Body of pancreas (tissue), 4 donors: ENCODE measurements at regions not wholly inside any gene's neighbourhood (a gene's known extent, or its start where the extent isn't known, plus 50 kb on each side); places are given as distances from the start of the nearest gene placed in this dataset.

Source experiments
- CTCF ChIP-seq, 7 experiments: fragments of 450-650 bp in 4 of 7; fragments of 200-600 bp in 3 of 7; sonication (generic) in 3 of 7; IDR thresholded peaks; one replicate each; pipeline ENCODE4 v1.5.1; 2016 to 2019; ENCODE audit warnings: antibody characterized with exemption in 7 of 7
- POLR2A ChIP-seq, 3 donors: fragments of 450-650 bp; IDR thresholded peaks; one replicate each; pipeline ENCODE4 v1.6.1; 2016; ENCODE audit warnings: antibody characterized with exemption in 3 of 3, mild to moderate bottlenecking in 2 of 3

- TF ChIP-seq POLR2A (IDR thresholded peaks at IDR 0.05): no peak
- peak; percentile 34 to 79 (median 67) for TF ChIP-seq CTCF (IDR thresholded peaks at IDR 0.05)
These were observed 89.0 kb downstream of the URB2 start for GRCh38 chr1:229714964-229715603.
